ENCODE measurements at regions not wholly inside any gene's neighbourhood (a gene's known extent, or its start where the extent isn't known, plus 50 kb on each side); places are given as distances from the start of the nearest gene placed in this dataset.

GRCh38 chr14:53526200-53526599 lies 373.1 kb upstream of the DDHD1 start (continued):
- no peak for TF ChIP-seq E2F6 (IDR thresholded peaks at IDR 0.05)
- TF ChIP-seq BCL11A (IDR thresholded peaks at IDR 0.05; ENCODE audit: low read depth in 2 of 2, low read length in 2 of 2), result no peak
- no peak for TF ChIP-seq SUZ12 (IDR thresholded peaks at IDR 0.05; ENCODE audit: low read length)

Data from H1 (cell line).